Left renal pelvis (tissue), 4 donors: ENCODE measurements at regions not wholly inside any gene's neighbourhood (a gene's known extent, or its start where the extent isn't known, plus 50 kb on each side); places are given as distances from the start of the nearest gene placed in this dataset.

Experiments used
- DNase-seq, 4 donors: peaks; one replicate each; pipeline ENCODE4 v3.0.0-alpha.2; 2013; ENCODE audit warnings: low read depth in 4 of 4, low spot score in 3 of 4

GRCh38 chr2:120912101-120912985, 176.7 kb downstream of the GLI2 start:
- DNase-seq, result no peak

GRCh38 chr2:120913972-120914838, 178.5 kb downstream of the GLI2 start:
- DNase-seq, result no peak

- DNase-seq, result no peak
Measured at GRCh38 chr2:120914839-120915521, 179.3 kb downstream of the GLI2 start.

GRCh38 chr2:120915670-120916069, 180.0 kb downstream of the GLI2 start:
- no peak for DNase-seq

- no peak for DNase-seq
Measured at GRCh38 chr2:120916446-120916845, 180.8 kb downstream of the GLI2 start.

DNA sequence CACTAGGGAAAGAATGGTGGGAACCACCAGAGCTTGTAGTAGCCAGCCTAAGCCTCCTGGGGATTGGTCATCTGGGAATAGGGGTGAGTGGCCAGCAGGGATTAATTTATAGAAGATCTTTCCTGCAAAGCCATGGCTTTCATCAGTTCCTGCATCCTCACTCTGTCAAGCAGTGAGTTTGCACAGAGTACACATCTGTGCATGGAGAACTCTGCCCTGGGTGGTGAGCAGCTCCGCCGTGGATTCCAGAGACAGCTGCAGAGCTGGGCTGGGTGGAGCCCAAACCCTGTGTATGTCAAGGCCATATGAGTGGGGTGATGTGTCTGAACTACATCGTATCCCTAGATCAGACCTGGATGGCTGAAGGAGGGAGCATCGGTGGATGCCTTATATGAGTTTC, 182.2 kb downstream of the GLI2 start:
- DNase-seq, result no peak

- DNase-seq, result no peak
Measured at GRCh38 chr2:120919216-120919615, 183.5 kb downstream of the GLI2 start.

DNA sequence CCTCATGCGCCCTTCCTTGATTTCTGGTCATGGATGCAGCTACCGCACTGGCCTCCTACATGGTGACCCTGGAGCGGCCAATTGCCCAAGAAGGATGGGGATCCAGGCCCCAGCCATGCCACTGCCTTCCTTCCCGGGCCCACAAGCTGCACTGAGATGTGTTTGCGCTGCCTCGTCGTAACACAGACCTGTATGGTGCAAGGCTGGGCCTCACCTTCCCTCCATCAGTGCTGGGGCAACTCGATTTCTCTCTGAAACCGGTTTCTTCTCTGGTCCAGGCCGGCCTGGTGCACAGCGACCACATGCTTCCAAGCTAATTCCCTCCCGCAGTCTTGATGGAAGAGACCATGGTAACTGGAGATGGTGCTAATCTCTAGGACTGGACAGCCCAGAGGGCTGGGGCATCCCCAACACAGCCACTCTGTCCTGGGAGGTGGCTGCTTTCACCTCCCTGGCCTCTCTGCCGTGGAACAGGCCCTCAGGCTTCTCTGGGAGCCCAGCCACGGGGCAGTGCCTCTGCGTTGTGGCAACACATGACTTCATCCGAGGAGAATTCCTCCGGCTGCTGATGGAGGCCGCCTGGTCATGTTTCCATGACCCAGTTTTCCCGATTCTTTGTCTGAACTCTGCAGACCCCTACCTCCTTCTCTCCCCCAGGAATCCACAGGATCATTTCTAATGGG, 184.2 kb downstream of the GLI2 start:
- peak in 1 of 4 donors; percentile 72 for DNase-seq

DNA sequence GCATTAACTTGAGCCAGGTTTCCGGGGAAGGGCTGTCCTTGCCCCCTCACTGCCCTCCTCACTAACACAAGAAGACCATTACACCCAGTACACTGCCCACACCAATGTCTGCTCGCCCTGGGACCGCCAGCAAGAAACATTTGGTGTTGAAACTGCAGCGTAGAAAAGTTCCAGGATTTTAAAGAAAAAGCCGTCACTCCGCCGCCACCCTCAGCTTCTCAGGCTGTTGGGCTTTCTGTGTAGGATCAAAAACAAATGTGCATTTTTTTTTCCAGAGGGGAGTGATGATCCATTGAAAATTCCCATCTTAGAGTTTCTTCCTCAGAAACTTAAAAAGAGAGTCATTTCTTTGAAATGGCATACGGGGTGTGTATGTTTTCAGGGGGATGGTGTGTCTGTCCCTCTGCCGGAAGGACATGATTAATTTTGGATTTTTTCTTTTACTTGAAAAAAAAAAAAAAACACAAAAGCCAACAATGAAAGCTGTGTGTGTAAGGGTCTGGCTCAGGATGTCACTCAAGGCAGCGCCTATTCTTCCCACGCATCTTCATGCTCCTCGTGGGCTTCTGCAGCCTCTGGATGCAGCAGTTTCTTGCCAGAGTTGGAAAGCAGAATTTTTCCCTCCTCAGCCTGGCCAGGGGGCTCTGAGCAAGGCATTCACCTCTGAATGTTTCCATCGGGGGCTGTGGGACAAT, 184.9 kb downstream of the GLI2 start:
- no peak for DNase-seq

GRCh38 chr2:120921457-120921856, 185.8 kb downstream of the GLI2 start:
- DNase-seq, result no peak

- no peak for DNase-seq
Measured at GRCh38 chr2:120922571-120923332, 187.1 kb downstream of the GLI2 start.

DNA sequence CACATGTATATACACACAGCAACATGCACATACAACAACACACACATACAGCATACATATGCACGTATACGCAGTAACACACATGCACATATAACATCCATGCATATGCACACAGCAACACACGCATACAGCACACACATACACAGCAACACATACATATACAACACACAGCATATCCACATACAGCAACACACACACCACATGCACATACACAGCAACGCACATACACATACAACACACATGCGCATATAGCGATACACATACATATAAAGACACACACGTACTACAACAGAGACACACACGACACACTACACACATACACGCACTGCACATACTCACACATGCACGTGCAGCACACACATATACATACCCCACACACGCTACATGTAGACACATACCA, 187.8 kb downstream of the GLI2 start:
- no peak for DNase-seq

- DNase-seq, result no peak
Measured at GRCh38 chr2:120924924-120925323, 189.3 kb downstream of the GLI2 start.

DNA sequence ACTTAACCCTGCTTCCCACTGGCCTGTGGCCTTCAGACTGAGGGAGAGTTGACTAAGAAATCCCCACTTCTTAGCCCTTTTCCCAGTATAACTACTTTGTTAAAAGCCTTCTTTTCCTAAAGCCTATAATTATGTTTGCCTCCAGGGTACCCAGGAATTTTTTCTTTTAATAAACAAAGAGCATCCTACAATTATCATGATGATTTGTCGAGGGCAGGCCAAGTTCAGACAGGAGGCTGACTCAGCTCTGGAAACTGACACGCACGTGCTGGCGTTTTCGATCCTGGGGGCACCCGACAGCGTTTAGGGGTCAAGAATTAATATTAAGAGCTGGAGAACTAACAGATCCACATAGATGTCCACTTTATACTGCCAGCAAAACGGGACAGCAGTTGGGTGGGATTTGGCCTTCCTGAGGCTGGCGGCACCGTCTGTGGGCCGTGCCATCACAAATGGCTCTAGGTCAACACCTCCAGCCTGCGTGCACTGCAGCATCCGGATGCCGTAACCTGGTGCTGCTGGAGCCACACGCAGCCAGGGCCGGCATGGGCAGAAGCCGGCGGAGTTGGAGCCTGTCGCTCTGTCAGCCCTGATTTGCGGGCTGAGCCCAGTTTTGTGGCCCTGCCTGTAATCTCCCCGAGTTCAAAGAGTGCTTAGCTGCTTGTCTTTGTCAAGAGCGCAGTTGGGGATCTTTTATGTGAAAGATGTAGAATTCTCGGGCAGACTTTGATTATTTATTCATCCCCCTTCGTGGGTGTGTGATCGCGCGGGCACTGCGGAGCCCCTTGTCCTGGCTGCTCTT, 191.0 kb downstream of the GLI2 start:
- no peak for DNase-seq

GRCh38 chr2:120927265-120927628, 191.6 kb downstream of the GLI2 start:
- DNase-seq, result no peak

DNA sequence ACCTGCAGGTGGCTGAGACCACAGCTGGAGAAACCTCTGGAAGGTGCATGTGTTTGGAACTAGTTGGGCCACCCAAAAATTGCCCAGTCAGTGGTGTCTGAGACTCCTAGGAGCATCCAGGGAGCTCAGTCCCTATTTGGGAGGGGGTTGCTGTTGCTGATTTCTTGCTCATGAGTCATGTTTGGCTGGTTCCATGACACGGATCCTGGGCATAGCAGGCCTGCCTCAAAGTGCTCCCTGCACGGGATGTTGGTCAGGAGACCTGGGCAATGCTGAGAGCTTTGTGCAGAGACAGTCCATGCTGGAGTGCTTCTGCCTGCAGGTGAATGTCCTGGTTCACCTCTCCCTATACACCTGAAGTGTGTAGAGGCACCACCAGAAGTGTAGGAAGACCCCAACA, 194.2 kb downstream of the GLI2 start:
- DNase-seq, result no peak

GRCh38 chr2:120930236-120930635, 194.6 kb downstream of the GLI2 start:
- no peak for DNase-seq

- no peak for DNase-seq
Measured at GRCh38 chr2:120930864-120931263, 195.2 kb downstream of the GLI2 start.
